Ramos (cell line): ENCODE measurements at regions not wholly inside any gene's neighbourhood (a gene's known extent, or its start where the extent isn't known, plus 50 kb on each side); places are given as distances from the start of the nearest gene placed in this dataset.

Source experiments
- in situ Hi-C: fragments of 300-500 bp; cut with MboI; formaldehyde crosslinking; loops from one replicate; pipeline ENCODE4 v1.14.3; 2022; ENCODE audit warnings: low sequenced_read_pairs; ENCODE audit not compliant: unreplicated experiment

DNA sequence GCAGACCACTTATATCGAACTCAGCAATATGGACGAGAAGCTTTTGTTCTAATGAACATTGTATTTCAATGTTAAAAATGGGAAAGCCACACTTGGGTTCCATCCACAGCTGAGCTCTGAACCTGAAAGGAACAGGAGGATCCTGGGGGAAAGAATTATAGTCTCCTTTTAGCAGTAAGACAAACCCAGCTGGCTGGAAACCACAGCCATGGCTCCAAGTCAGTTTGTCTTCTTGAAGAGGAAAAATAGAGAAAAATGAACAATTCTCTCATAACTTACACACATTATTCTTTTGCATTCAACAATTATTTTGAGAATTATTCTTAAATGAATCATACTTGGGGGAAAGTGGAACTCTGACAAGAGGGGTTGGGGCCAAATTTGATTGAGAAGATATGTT, 149.2 kb upstream of the VEPH1 start:
- in situ Hi-C loops: no loop called here

DNA sequence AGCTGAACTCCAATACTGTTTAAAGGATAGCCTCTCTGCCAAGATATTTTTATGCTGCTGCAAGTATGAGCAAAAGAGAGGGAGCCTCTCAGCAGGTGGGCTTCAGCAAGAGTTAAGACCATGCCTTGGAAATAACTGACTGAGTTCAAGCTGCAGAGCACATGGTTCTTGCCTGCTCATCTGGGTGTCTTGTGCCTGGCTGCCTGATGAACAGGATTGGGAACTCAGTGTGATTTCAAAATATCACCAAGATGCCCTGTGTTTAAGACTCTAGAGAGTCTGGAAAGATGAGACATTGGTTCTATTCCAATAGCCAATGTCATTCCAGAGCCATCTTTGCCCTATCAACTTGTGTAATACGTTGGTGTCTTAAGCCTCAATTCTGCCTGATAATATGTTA, 147.5 kb upstream of the VEPH1 start:
- in situ Hi-C loops: no loop called here

DNA sequence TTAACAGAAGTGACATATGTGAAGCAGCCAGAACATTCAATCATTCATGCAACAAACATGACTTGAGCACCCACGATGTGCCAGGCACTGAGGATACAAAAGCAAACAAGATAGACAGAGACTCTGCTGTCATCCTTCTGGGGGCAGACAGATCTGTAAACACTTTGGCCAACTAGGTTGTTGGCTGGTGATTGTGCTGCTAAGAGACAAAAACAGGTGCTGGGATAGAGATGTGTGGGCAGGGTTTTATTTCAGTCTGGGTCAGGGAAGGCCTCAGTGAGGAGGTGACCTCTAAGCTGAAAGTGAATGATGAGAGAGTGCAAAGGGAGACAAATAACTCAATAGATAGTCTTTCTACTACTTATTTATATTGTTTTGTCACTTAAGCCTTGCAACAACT, 147.0 kb upstream of the VEPH1 start:
- in situ Hi-C loops: no loop called here

DNA sequence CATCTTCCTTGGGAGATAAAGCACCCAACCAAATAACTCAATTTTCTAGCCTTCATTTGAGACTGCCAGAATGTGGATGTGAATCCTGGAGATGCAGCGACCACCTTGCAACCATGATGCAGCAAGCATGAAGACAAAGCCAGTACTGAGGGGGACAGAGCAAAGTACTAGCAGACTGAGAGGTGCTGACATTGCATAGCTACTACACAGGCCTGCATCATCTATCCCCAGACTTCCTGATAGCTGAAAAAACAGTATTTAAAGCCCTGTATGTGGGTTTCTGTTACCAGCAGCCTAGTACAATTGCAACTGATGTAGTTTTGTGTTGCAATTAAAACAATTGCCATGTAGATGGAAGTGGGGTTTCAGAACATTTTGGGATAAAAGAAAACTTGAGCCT, 146.3 kb upstream of the VEPH1 start:
- in situ Hi-C loops: no loop called here

DNA sequence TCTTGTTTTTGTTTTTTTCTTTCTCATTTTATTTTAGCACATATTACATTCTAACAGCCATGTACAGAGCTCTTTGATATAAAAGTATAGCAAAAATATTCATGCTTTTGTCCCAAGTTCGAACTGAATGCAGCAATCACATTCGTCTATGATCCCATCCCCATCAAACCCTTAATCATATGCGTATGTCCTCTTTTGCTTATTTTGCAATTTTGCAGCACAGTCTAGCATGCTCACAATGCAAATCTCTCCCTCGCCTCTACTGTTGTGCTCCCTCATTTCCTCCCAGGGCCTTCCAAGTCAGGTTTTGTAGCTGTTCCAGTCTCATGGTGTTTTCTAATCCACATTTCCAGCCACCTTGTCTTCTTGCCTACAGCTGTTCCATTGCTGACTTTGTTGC, 144.6 kb upstream of the VEPH1 start:
- in situ Hi-C loops: no loop called here

DNA sequence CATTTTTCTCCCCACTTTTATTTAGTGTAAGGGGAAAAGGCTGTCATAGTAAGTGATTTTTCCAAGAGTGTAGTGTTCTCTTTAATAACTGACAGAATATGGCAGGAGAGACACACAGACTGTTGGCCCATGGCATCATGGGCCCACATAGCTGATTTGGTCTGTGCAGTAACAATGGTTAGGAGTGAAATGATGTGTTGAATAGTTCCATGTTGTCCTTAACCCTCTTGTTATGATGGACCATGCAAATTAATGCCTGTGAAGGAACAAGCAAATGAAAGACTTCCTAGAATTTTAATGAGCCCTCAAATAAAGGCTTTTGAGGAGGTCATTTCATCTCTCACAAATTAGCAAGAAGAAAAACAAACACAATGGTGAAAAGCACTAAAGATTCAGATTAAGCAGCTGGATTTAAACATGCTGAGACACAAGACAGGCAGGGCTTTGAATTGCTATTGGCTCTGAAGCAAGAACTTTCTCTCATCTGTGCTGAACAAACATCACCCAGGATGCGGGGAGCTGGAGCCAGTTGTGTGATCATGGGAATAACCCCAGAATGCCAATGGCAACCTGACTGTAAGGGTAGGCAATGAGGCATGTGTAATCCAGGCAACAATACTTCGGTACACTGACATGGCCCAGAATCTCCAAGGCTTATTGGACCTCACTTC, 136.7 kb upstream of the VEPH1 start:
- in situ Hi-C loops: no loop called here

DNA sequence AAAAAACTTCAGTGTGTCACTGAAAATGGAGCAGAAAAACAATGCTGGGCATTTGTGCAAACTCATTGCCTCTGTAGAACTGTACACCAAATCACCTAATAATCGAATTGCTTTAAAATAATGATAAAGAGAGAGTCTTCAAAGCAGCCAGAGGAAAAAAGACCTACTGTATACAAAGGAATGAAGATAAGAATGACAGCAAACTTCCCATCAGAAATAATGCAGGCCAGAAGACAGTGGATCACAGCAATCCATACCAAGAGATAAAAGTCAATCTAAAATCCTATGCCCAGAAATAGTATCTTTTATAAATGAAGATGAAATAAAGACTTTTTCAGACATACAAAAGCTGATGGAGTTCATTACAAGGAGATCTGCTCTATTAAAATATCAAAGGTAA, 134.7 kb upstream of the VEPH1 start:
- in situ Hi-C loops: no loop called here

DNA sequence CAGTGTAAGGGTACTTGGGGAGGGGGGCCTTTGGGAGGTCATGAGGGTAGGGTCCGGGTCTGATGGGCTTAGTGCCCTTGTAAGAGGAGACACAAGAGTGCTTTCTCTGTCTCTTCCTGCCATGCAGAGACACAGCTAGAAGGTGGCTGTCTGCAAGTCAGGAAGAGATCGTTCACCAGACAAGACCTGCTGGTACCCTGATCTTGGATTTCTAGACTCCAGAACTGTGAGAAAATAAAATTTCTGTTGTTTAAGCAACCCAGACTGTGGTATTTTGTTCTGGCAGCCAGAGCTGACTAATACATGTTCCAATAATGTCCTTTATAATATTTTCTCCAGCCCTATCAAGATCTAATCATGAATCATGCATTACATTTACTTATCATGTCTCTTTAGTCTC, 130.0 kb upstream of the VEPH1 start:
- in situ Hi-C loops: no loop called here

DNA sequence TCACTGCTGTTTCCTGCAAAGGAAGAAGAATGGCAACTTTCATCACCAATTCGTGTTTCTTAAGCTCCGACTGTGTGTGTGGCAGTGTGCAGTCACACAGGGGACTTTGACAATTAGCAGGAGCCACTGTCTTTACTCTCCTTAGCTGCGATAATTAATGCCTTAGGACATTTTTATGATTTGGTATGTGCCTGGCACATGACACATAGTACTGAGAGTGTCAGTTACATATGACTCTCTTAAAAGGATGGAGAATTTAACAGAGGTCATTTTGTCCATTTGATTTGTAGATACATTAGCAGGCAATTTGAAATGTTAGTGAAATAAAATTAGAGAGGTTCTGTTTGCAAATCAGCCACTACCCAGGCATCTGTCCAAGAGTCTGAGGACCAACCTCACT, 128.9 kb upstream of the VEPH1 start:
- in situ Hi-C loops: no loop called here

DNA sequence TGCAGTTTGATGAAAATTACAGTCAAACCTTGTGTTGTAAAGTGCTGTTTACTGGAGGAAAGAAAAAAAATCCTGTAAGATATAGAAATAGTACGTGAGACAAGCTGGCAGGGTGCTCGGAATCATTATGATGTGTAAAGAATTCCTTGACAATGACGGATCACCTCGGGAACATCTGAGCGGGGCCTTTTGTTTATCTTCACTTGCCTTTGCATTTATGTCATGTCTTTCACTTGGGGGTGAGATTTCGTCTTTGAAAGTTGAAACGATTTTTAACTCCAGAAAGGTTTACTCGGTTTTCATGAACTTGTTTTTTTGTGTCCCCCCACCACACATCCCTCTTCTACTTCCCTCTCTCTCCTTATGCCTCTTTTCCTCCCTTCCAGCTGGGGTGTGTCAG, 128.3 kb upstream of the VEPH1 start:
- in situ Hi-C loops: no loop called here

DNA sequence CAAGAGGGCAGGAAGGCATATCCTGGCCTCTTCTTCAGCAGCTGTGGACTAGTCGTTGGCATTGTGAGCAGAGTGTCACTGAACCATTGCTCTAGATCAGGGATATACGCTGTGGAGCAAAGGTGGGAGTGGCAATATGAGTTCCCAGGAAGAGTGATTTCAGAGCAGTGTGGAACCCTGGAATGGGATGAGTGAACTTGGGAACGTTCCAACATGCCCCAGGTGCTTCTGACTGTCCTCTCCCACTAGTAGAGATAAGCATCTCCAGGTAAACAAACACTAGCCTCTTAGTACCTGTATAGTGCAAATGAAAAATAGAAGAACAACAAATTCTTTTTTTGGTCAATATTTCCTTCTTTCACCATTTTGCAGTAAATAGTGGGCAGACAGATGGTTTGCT, 123.6 kb upstream of the VEPH1 start:
- in situ Hi-C loops: no loop called here

DNA sequence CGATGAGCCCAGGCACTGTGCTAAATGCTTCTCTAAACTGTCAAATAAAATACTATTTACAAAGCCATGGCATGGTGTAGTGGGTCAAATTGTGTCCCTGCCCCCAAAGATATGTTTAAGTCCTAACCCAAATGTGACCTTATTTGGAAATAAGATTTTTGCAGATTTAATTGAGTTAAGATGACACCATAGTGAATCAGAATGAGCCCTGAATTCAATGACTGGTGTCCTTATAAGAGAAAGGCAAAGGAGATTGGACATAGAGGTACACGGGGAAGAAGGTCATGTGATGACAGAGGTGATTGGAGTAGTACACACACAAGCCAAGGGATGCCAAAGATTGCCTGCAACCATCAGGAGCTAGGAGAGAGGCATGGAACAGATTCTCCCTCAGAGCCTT, 121.6 kb upstream of the VEPH1 start:
- in situ Hi-C loops: loop anchor here (25.0 kb wide), 1 partner anchor 812 kb away; no protein-coding TSS in a partner anchor

DNA sequence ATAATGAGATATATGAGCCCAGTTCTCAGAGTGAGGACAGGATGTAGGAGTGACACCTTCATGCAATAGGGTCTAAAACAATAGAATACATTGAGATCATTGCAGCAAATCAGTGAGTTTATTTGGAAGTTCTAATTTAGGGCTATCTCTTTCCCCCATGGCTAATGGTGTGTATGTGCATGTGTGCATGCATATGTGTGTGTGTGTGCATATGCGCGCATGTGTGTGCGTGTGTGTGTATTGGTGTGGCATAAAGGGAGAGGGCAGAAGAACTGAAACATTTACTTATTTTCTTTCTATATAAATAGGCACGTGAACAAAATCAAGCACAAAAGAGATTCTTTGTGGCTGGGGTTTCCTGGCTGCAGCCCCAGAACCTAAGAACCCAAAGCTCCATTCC, 115.7 kb upstream of the VEPH1 start:
- in situ Hi-C loops: loop anchor here (25.0 kb wide), 1 partner anchor 818 kb away; no protein-coding TSS in a partner anchor

DNA sequence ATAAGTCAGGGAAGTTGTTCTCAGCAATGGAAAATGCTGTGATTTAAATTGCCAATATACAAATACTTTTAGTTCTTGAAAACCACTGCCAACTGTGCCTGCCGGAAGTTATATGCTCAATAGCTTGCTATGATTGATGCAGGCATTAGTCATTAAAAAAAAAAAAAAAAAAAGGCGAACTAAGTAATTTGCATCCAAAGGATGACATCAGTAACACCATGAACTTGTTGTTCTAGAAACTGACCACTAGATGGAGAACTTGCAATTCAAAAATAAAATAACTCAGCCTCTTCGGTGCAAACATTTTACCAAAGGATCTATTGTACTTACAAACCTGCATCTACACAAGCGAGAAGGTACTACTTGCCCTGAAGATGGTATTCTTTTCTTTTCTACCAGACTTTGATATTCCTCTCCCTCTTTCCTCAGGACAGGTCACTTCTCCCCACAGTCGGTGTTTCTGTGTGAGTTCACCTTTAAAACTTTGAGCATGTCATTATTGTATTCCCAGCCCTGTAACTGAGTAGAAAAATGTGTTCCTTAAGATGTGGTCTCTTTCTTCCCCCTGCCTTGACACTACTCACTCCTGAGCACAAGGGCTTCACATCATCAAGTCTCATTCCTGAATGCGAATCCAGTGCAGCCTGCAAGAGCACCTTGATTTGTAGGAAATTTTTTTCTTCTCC, 115.0 kb upstream of the VEPH1 start:
- in situ Hi-C loops: loop anchor here (25.0 kb wide), 1 partner anchor 819 kb away; no protein-coding TSS in a partner anchor

DNA sequence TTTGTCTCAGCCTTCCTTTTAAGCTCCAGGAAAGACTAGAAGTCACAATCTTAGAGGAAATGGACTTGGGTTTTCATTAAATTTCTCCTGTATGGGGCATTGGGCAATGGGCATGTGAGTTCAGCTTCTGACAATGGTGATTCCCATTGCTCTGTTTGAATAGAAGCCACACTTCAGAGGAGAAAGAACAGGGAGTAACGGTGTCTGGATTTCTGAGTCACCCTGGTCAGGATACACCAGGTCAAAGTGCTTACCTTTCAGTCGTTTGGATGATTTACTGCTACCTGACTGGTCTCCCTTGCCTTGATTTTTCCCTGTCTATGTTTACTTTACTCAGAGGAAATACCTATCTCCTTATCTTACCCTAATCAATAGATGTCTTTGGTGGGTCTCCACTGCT, 111.7 kb upstream of the VEPH1 start:
- in situ Hi-C loops: loop anchor here (25.0 kb wide), 1 partner anchor 822 kb away; no protein-coding TSS in a partner anchor

DNA sequence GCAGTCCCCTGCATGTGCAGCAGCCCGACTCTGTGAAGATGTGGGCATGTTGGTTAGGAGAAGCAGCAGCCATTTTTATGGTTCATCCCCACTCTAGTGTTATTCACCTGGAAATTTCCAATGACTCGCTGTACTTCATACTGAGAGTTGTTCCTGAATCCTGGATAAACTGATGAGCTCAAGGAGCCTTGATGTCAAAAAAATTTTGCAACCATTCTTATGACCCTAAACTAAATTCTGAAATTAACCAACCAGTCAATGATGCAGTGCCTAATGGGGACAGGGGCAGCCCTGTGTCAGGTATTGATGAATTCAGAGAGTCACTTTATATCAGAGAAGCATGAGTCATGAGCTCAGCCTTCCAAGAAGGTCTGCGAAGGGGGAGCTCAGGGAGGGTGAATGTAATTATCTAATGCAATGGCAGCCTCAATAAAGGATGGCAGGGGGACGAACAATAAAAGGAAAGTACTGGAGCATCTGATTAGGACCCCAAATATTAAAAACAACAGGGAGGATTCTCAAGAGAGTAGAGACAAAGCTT, 108.4 kb upstream of the VEPH1 start:
- in situ Hi-C loops: loop anchor here (25.0 kb wide), 1 partner anchor 826 kb away; no protein-coding TSS in a partner anchor

DNA sequence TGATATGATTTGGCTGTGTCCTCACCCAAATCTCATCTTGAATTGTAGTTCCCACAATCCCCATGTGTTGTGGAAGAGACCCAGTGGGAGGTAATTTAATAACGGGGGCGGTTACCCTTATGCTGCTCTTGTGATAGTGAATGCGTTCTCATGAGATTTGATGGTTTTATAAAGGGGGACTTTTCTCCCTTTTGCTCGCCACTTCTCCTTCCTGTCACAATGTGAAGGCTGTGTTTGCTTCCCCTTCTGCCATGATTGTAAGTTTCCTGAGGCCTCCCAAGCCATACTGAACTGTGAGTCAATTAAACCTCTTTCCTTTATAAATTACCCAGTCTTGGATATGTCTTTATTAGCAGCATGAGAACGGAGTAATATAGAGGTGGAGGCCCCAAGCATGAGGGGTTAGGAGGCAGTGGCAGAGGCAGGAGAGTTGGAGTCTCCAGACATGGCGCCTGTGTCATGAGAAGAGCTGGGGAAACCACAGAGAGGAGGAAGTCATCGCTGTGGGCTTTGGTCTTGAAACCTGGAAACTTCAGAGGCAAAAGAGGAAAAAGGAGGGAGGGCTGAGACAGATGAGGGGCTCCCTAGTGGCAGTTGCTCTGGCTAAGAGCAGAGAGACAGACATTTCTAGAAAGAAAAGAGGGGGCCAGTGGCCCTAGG, 107.8 kb upstream of the VEPH1 start:
- in situ Hi-C loops: loop anchor here (25.0 kb wide), 1 partner anchor 826 kb away; no protein-coding TSS in a partner anchor

DNA sequence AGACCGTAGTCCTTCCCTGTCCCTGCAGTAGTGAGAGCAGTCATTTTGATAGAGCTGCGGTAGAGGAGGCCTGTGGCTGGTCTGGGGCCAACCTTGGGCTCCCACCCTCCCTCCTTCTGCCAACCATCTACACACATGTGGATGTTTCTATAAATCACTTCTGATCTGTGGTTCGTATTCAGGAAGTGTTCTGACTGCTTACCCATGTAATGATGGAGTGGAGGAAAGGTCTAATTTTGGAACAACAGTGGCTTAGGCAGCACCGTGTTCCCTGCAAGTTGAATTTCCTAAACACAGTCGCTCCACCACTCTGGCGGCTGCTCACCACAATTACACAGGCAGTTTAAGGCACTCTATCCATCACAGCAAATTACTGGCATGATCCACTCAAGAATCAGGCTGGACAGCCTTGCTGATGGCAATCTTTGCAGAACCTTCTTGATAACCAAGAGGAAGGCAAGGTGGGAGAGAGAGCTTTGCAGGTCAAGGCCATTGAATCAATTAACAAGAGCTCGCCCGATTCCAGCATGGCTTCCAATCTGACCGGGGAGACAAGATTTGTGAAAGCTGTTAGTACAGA, 104.7 kb upstream of the VEPH1 start:
- in situ Hi-C loops: loop anchor here (25.0 kb wide), 1 partner anchor 829 kb away; no protein-coding TSS in a partner anchor

DNA sequence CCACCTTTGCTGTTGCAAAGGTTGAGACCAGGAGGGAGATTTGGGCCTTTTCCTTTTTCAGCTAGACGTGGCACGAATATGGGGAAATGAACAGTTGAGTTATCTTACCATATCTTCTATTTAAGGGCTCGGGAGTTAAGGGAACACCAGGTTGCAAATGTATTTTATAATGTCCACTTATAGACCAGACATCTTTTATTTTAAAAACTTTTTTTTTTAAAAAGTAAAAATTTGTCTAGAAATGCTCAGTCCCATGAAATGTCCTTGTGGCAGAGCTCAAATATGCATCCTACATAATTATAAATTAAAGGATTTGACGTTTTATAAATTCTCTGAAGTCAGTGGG, 103.6 kb upstream of the VEPH1 start:
- in situ Hi-C loops: loop anchor here (25.0 kb wide), 1 partner anchor 830 kb away; no protein-coding TSS in a partner anchor

DNA sequence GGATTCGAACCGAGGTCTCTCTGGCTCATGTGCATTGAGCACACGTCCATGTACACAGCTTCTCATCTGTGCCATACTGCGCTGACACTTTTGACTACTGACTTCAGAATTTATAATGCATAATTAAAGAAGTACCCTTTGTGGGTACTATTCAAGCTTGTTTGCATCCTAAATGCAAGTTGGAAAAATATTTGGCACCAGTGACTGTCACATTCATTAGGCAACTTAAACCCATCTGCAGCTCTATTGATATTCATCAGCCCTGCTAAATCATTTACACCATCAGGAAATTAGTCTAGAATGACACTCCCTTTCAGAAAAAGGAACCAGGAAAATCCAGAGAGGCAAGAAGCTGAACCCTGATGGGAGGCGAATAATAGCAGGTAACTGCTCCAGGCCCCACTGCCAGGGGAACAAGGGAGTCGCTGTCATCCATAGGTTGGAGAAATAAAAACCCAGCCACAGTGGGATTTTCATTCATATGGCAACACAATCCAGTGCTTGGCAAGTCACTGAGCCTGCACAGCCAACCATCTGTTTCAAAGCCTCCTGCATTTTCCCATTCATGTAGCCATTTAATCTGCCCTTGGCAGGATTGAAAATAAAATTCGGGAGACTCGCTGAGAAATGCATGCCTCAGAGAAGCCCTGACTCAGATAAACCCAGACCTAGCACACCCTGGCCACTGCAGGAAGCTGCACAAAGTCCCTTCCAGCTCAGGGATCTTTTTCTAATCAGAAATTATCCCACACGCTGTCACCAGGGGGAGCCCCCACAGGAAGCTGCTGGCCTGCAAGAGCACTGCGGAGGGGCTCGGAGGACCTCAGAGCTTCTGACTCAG, 103.0 kb upstream of the VEPH1 start:
- in situ Hi-C loops: loop anchor here (25.0 kb wide), 1 partner anchor 831 kb away; no protein-coding TSS in a partner anchor
